Endothelial cell of umbilical vein (primary cell): ENCODE measurements at regions not wholly inside any gene's neighbourhood (a gene's known extent, or its start where the extent isn't known, plus 50 kb on each side); places are given as distances from the start of the nearest gene placed in this dataset.

ENCODE experiments used
- BruUV-seq: library from RNA; stranded (reverse); fragments of 400-500 nt; replicated peaks from 2 replicates; lab custom pipeline; 2021; lab: Mats Ljungman, UMichigan
- CTCF ChIA-PET: fragments of 300-600, 350-600 bp; sonication (Branson Sonifier 250); formaldehyde crosslinking; loops from one replicate; lab custom pipeline; 2021; ENCODE audit warnings: antibody characterized with exemption, inconsistent platforms; lab: Charles Lee
- POLR2A ChIA-PET: fragments of 300-600, 350-600 bp; sonication (Branson Sonifier 250); formaldehyde crosslinking; loops from one replicate; lab custom pipeline; 2021; ENCODE audit warnings: antibody characterized with exemption, inconsistent platforms; lab: Charles Lee
- DNase-seq: peaks from one replicate; pipeline ENCODE4 v3.0.0-alpha.2; 2011; ENCODE audit warnings: low read depth, low spot score
- FAIRE-seq: peaks from 2 replicates; lab custom pipeline; 2011; peaks lifted over from hg19 to GRCh38; lab: Jason Lieb, UNC
- H2AFZ ChIP-seq: 2 replicates; pipeline ENCODE4 v1.6.0; 2012; ENCODE audit warnings: low read depth, low read length, control low read depth, inconsistent platforms
- H3K27ac ChIP-seq: 2 replicates; pipeline ENCODE4 v1.5.1; 2011; ENCODE audit warnings: low read depth, mild to moderate bottlenecking, control low read depth, low read length, moderate library complexity; ENCODE audit not compliant: insufficient read depth
- H3K27me3 ChIP-seq, 2 experiments: 2 replicates each; pipeline versions ENCODE4 v1.6.0 to v1.6.1; 2011; ENCODE audit warnings: low read length in 2 of 2, mixed read lengths in 1 of 2; ENCODE audit not compliant: control insufficient read depth in 2 of 2, insufficient read depth in 2 of 2
- H3K36me3 ChIP-seq, 2 experiments: 2 replicates in 1 of 2; 3 replicates in 1 of 2; pipeline ENCODE4 v1.5.1; 2011; ENCODE audit warnings: low read length in 2 of 2, mild to moderate bottlenecking in 1 of 2, moderate library complexity in 1 of 2; ENCODE audit not compliant: control insufficient read depth in 2 of 2, insufficient read depth in 2 of 2; ENCODE audit errors: extremely low read depth in 1 of 2
- H3K4me1 ChIP-seq: 3 replicates; pipeline ENCODE4 v1.5.1; 2011; ENCODE audit warnings: mild to moderate bottlenecking, low read length; ENCODE audit not compliant: control insufficient read depth, insufficient read depth; ENCODE audit errors: extremely low read depth
- H3K4me2 ChIP-seq: 2 replicates; pipeline ENCODE4 v1.6.1; 2011; ENCODE audit warnings: low read length, control low read depth, mixed read lengths; ENCODE audit not compliant: insufficient read depth
- H3K4me3 ChIP-seq, 3 experiments: fragments of 200-600 bp in 1 of 3; sonication (generic), shearing (Covaris generic) in 1 of 3; replicated peaks in 1 of 3; 2 replicates each; pipeline ENCODE4 v1.5.1; 2011 to 2016; ENCODE audit warnings: control low read depth in 3 of 3, low read length in 3 of 3, mild to moderate bottlenecking in 2 of 3, inconsistent platforms in 1 of 3, low read depth in 1 of 3, moderate library complexity in 1 of 3; ENCODE audit not compliant: insufficient read depth in 1 of 3
- H3K79me2 ChIP-seq: 2 replicates; pipeline ENCODE4 v1.6.0; 2012; ENCODE audit warnings: low read length, inconsistent platforms; ENCODE audit not compliant: control insufficient read depth, insufficient read depth
- H3K9ac ChIP-seq: replicated peaks from 2 replicates; pipeline ENCODE3; 2011; ENCODE audit warnings: low read length, control low read depth; ENCODE audit not compliant: insufficient read depth; ENCODE audit errors: extremely low read depth
- H3K9me1 ChIP-seq: replicated peaks from 3 replicates; pipeline ENCODE4 v1.6.0; 2011; ENCODE audit warnings: mild to moderate bottlenecking, low read length; ENCODE audit not compliant: control insufficient read depth, insufficient read depth; ENCODE audit errors: extremely low read depth
- H3K9me3 ChIP-seq: replicated peaks from 2 replicates; pipeline ENCODE4 v1.5.1; 2012; ENCODE audit warnings: low read length, inconsistent platforms; ENCODE audit not compliant: control insufficient read depth, insufficient read depth
- H4K20me1 ChIP-seq: replicated peaks from 2 replicates; pipeline ENCODE3; 2011; ENCODE audit warnings: mild to moderate bottlenecking, low read length; ENCODE audit not compliant: control insufficient read depth, insufficient read depth; ENCODE audit errors: extremely low read depth
- FOS ChIP-seq: IDR thresholded peaks from 2 replicates; pipeline ENCODE4 v1.6.1; 2011; ENCODE audit warnings: mild to moderate bottlenecking, low read length, moderate library complexity, borderline replicate concordance; ENCODE audit not compliant: insufficient read depth
- GATA2 ChIP-seq: IDR thresholded peaks from 2 replicates; pipeline ENCODE4 v1.7.0; 2011; ENCODE audit warnings: low read depth, mild to moderate bottlenecking, moderate library complexity, mixed read lengths, low read length; ENCODE audit not compliant: insufficient read length, insufficient read depth
- JUN ChIP-seq: IDR thresholded peaks from 2 replicates; pipeline ENCODE4 v1.6.1; 2011; ENCODE audit warnings: borderline replicate concordance, low read depth; ENCODE audit not compliant: insufficient read length, insufficient read depth
- MYC ChIP-seq: IDR thresholded peaks from one replicate; pipeline ENCODE4 v1.6.1; 2011; ENCODE audit warnings: mild to moderate bottlenecking, low read depth, low read length
- dilution Hi-C: fragments of 300-500 bp; cut with MboI; formaldehyde crosslinking; loops from one replicate; pipeline ENCODE4 v1.15.0; 2019; ENCODE audit warnings: low sequenced_read_pairs; ENCODE audit not compliant: extremely low pct_ligation_motif_present
- intact Hi-C: fragments of 100-400 bp; cut with micrococcal nuclease; formaldehyde crosslinking; loops from one replicate; pipeline ENCODE4 v1.10.0; 2022
- TF ChIP-seq, protein P1 (sequence below), 2 donors: IDR thresholded peaks; 1 replicate in 1 of 2; 2 replicates in 1 of 2; pipeline ENCODE4 v1.5.1; 2011; ENCODE audit warnings: low read length in 2 of 2, mild to moderate bottlenecking in 2 of 2, moderate library complexity in 2 of 2, control low read depth in 1 of 2, inconsistent platforms in 1 of 2, low read depth in 1 of 2; ENCODE audit not compliant: insufficient read depth in 1 of 2; ENCODE audit errors: extremely low read depth in 1 of 2
- TF ChIP-seq, protein P2 (sequence below): IDR thresholded peaks from 2 replicates; pipeline ENCODE4 v1.6.1; 2011; ENCODE audit not compliant: insufficient read depth, insufficient read length

DNA sequence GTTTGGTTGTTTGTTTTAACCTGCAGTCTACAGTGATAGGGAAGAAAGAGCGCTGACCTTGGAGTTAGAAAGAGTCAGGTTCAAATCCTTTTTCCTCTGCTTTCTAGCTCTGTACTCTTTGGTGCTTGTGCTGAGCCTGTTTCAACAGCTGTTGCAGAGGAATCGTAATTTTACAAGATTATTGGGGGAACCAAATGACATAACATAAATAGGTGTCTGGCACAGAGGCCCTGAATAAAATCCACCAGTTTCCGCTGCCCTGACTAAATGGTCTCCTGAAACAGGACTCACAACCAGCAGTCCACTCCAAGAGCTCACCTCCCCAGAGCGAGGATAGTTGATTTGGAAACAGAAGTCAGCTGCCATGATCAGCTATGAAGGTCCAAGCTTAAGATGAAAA is 125.0 kb upstream of the CDC42EP3 start:
- Histone ChIP-seq H3K79me2 (no peaks in the 10 kb centered on the region), H3K4me2 (no peak overlapping the region), H3K9me1 (no peaks in the 10 kb centered on the region), H4K20me1 (no peaks in the 10 kb centered on the region), H3K9me3 (no peaks in the 10 kb centered on the region), H3K27ac (no peak overlapping the region), H3K4me3 (no peak overlapping the region), H3K27me3 (no peaks in the 10 kb centered on the region), H3K9ac (no peak overlapping the region), H2AFZ (peak overlapping the region; percentile 10), H3K36me3 (no peaks in the 10 kb centered on the region), H3K4me1 (no peaks in the 10 kb centered on the region)
- dilution Hi-C loops: no loop called here
- intact Hi-C loops: no loop called here
- POLR2A ChIA-PET: no interaction called here
- FAIRE-seq (no peak), DNase-seq (no peak)
- CTCF ChIA-PET: interaction anchor here (1.1 to 2.5 kb wide), 5 partner anchors 10 to 81 kb away, joined by 3 to 7 read pairs (median 3); no protein-coding TSS in a partner anchor
- TF ChIP-seq GATA2 (no peak), FOS (no peak), MYC (no peak), JUN (no peak)
- TF ChIP-seq, protein P1, sequence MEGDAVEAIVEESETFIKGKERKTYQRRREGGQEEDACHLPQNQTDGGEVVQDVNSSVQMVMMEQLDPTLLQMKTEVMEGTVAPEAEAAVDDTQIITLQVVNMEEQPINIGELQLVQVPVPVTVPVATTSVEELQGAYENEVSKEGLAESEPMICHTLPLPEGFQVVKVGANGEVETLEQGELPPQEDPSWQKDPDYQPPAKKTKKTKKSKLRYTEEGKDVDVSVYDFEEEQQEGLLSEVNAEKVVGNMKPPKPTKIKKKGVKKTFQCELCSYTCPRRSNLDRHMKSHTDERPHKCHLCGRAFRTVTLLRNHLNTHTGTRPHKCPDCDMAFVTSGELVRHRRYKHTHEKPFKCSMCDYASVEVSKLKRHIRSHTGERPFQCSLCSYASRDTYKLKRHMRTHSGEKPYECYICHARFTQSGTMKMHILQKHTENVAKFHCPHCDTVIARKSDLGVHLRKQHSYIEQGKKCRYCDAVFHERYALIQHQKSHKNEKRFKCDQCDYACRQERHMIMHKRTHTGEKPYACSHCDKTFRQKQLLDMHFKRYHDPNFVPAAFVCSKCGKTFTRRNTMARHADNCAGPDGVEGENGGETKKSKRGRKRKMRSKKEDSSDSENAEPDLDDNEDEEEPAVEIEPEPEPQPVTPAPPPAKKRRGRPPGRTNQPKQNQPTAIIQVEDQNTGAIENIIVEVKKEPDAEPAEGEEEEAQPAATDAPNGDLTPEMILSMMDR (IDR thresholded peaks at IDR 0.05; ENCODE audit: extremely low read depth in 1 of 2, insufficient read depth in 1 of 2, low read depth in 1 of 2, low read length in 2 of 2): no peak
- TF ChIP-seq, protein P2, sequence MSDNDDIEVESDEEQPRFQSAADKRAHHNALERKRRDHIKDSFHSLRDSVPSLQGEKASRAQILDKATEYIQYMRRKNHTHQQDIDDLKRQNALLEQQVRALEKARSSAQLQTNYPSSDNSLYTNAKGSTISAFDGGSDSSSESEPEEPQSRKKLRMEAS: no peak
- BruUV-seq: no TSS peak
